DOHH2 (cell line): ENCODE measurements at regions not wholly inside any gene's neighbourhood (a gene's known extent, or its start where the extent isn't known, plus 50 kb on each side); places are given as distances from the start of the nearest gene placed in this dataset.

Experiments
- CTCF ChIP-seq: fragments of 200-600 bp; sonication (generic); IDR thresholded peaks from one replicate; pipeline ENCODE4 v1.5.1; 2014; ENCODE audit warnings: antibody characterized with exemption, mild to moderate bottlenecking, low read depth, low read length; ENCODE audit not compliant: poor library complexity, severe bottlenecking
- EZH2phosphoT487 ChIP-seq: fragments of 200-600 bp; sonication (generic); IDR thresholded peaks from 2 replicates; pipeline ENCODE4 v1.6.1; 2017; ENCODE audit warnings: borderline replicate concordance, mild to moderate bottlenecking, antibody characterized with exemption, low read length, moderate library complexity, mixed read lengths

GRCh38 chr14:40273417-40273816, 841.2 kb upstream of the FBXO33 start:
- TF ChIP-seq EZH2phosphoT487 = no peak
- no peak for TF ChIP-seq CTCF
